GM12878 (cell line): ENCODE measurements at regions not wholly inside any gene's neighbourhood (a gene's known extent, or its start where the extent isn't known, plus 50 kb on each side); places are given as distances from the start of the nearest gene placed in this dataset.

Experiments
- ATAC-seq: fragments of 200-7000 bp; cut with Tn5 transposase; 3 replicates; pipeline ENCODE4 v1.9.1; 2020; ENCODE audit warnings: mild to moderate bottlenecking, moderate library complexity
- BruUV-seq: library from RNA; stranded (reverse); fragments of 400-500 nt; replicated peaks from 2 replicates; lab custom pipeline; 2021; lab: Mats Ljungman, UMichigan
- CTCF ChIA-PET: fragments of 300-600 bp; sonication (Branson Sonifier 250); formaldehyde crosslinking; extraction: SDS; loops from one replicate; lab custom pipeline; 2021; ENCODE audit warnings: inconsistent platforms; lab: Yijun Ruan, JAX
- POLR2A ChIA-PET: fragments of 350-600 bp; formaldehyde crosslinking; extraction: SDS; loops from one replicate; lab custom pipeline; 2021; ENCODE audit warnings: inconsistent platforms; lab: Charles Lee
- RAD21 ChIA-PET: fragments of 300-600 bp; sonication (Branson Sonifier 250); formaldehyde crosslinking; loops from one replicate; lab custom pipeline; 2023; ENCODE audit warnings: antibody characterized with exemption; ENCODE audit not compliant: unreplicated experiment; lab: Charles Lee
- SMC1A ChIA-PET: fragments of 300-600 bp; sonication (Branson Sonifier 250); formaldehyde crosslinking; loops from one replicate; lab custom pipeline; 2023; ENCODE audit not compliant: unreplicated experiment, uncharacterized antibody; lab: Charles Lee
- DNase-seq: peaks from one replicate; pipeline ENCODE4 v3.0.0-alpha.2; 2011; ENCODE audit warnings: low read depth, low spot score
- FAIRE-seq: peaks from 3 replicates; lab custom pipeline; 2011; peaks lifted over from hg19 to GRCh38; lab: Jason Lieb, UNC
- H2AFZ ChIP-seq: 2 replicates; pipeline ENCODE4 v1.6.0; 2011; ENCODE audit warnings: low read depth, low read length, control low read depth; ENCODE audit not compliant: control insufficient read depth
- H3K27ac ChIP-seq: 2 replicates; pipeline ENCODE4 v1.5.1; 2011; ENCODE audit warnings: control low read depth; ENCODE audit not compliant: control insufficient read depth, insufficient read depth
- H3K27me3 ChIP-seq, 2 experiments: replicated peaks in 1 of 2; 2 replicates each; pipeline versions ENCODE4 v1.6.0 to v1.6.1; 2011; ENCODE audit warnings: low read length in 1 of 2; ENCODE audit not compliant: control insufficient read depth in 2 of 2, insufficient read depth in 2 of 2
- H3K36me3 ChIP-seq, 2 experiments: 2 replicates each; pipeline ENCODE4 v1.5.1; 2011; ENCODE audit warnings: low read length in 1 of 2; ENCODE audit not compliant: control insufficient read depth in 2 of 2, insufficient read depth in 2 of 2
- H3K4me1 ChIP-seq: 2 replicates; pipeline ENCODE4 v1.6.1; 2011; ENCODE audit warnings: mild to moderate bottlenecking, low read length, moderate library complexity, mixed read lengths; ENCODE audit not compliant: control insufficient read depth, insufficient read depth
- H3K4me2 ChIP-seq: 2 replicates; pipeline ENCODE4 v1.6.0; 2011; ENCODE audit warnings: control low read depth; ENCODE audit not compliant: control insufficient read depth, insufficient read depth
- H3K4me3 ChIP-seq: fragments of 200-600 bp; sonication (generic); 2 replicates; pipeline ENCODE4 v1.5.1; 2016
- H3K79me2 ChIP-seq: 2 replicates; pipeline ENCODE4 v1.6.0; 2011; ENCODE audit warnings: low read length; ENCODE audit not compliant: control insufficient read depth, insufficient read depth
- H3K9ac ChIP-seq: 2 replicates; pipeline ENCODE4 v1.8.0; 2011; ENCODE audit warnings: low read length, control low read depth, mixed read lengths; ENCODE audit not compliant: control insufficient read depth, insufficient read depth
- H3K9me3 ChIP-seq: replicated peaks from 3 replicates; pipeline ENCODE4 v1.5.1; 2011; ENCODE audit warnings: mild to moderate bottlenecking, low read length; ENCODE audit not compliant: control insufficient read depth, insufficient read depth
- H4K20me1 ChIP-seq: 2 replicates; pipeline ENCODE4 v1.6.0; 2011; ENCODE audit not compliant: control insufficient read depth, insufficient read depth
- E2F4 ChIP-seq: IDR thresholded peaks from 2 replicates; pipeline ENCODE4 v1.6.1; 2012; ENCODE audit warnings: low read depth, low read length, improper control_type of control experiment
- IKZF2 ChIP-seq, 2 experiments: fragments of 450-650 bp; IDR thresholded peaks; 2 replicates each; pipeline ENCODE4 v1.6.1; 2017; ENCODE audit warnings: mild to moderate bottlenecking in 2 of 2, moderate library complexity in 2 of 2
- JUNB ChIP-seq: IDR thresholded peaks from 2 replicates; pipeline ENCODE4 v1.6.1; 2016; ENCODE audit warnings: antibody characterized with exemption, mild to moderate bottlenecking
- NR2F1 ChIP-seq: fragments of 450-650 bp; conservative IDR thresholded peaks from 2 replicates; pipeline ENCODE4 v1.6.1; 2017; ENCODE audit warnings: mild to moderate bottlenecking
- RUNX3 ChIP-seq: IDR thresholded peaks from 2 replicates; pipeline ENCODE4 v1.6.1; 2012; ENCODE audit warnings: low read length, inconsistent platforms
- USF2 ChIP-seq: IDR thresholded peaks from 2 replicates; pipeline ENCODE4 v1.6.1; 2011; ENCODE audit warnings: low read depth, low read length, improper control_type of control experiment, borderline replicate concordance
- YY1 ChIP-seq: IDR thresholded peaks from 2 replicates; pipeline ENCODE4 v1.6.1; 2011; ENCODE audit warnings: low read depth, mild to moderate bottlenecking, low read length
- ZNF217 ChIP-seq: fragments of 450-650 bp; IDR thresholded peaks from 2 replicates; pipeline ENCODE4 v1.6.1; 2017; ENCODE audit warnings: antibody characterized with exemption, mild to moderate bottlenecking
- WGBS: methylation state at CpG from one replicate; pipeline ENCODE4 v1.1.6; 2016; ENCODE audit warnings: low lambda C conversion rate; ENCODE audit not compliant: insufficient replicate concordance, insufficient coverage; ENCODE audit errors: missing lambda C conversion rate; 5-methylcytosine and 5-hydroxymethylcytosine counted together
- in situ Hi-C: fragments of 300-500 bp; cut with MboI; formaldehyde crosslinking; loops from 9 replicates; pipeline ENCODE4 v1.14.3; 2018; ENCODE audit warnings: mixed read lengths
- intact Hi-C: fragments of 100-400 bp; cut with micrococcal nuclease; formaldehyde crosslinking; loops from one replicate; pipeline ENCODE4 v1.14.2; 2022; ENCODE audit not compliant: unreplicated experiment

GRCh38 chr16:72482695-72483094 is 310.7 kb upstream of the PMFBP1 start:
- intact Hi-C loops (no loop called here), in situ Hi-C loops (no loop called here)
- H3K4me3 ChIP-seq, result no peak overlapping the region
- ATAC-seq (peak; percentile 61), FAIRE-seq (peak; percentile 97), DNase-seq (no peak)
- ChIA-PET SMC1A (interaction anchor here (1.1 to 1.4 kb wide), 2 partner anchors 10 to 11 kb away, joined by 3 read pairs; no protein-coding TSS in a partner anchor), RAD21 (no interaction called here), CTCF (no interaction called here), POLR2A (no interaction called here)
- H3K36me3 ChIP-seq, result no peaks in the 10 kb centered on the region
- peaks cover 7% of the 10 kb centered on the region; the same call in 1 of the 2 replicates for H3K4me1 ChIP-seq
- WGBS, result 0% methylated on average over 3 of the region's 3 CpGs
- H3K27ac ChIP-seq, result no peak overlapping the region
- no peaks in the 10 kb centered on the region for H3K79me2 ChIP-seq
- TF ChIP-seq YY1, result peak; percentile 18; the same call in 1 of the 2 replicates
- 0 out of 2 replicates have a peak, but pooled peaks have one; percentile 10 for TF ChIP-seq JUNB
- no peak for TF ChIP-seq ZNF217
- TF ChIP-seq RUNX3, result peak; percentile 60
- TF ChIP-seq USF2, result no peak
- TF ChIP-seq NR2F1, result peak; percentile 49; the same call in 1 of the 2 replicates
- TF ChIP-seq IKZF2 (IDR thresholded peaks at IDR 0.05), result 0 out of 4 replicates have a peak, but pooled peaks of 1 of the 2 experiments have one; percentile 10
- no peak for TF ChIP-seq E2F4
- H3K9me3 ChIP-seq, result no peaks in the 10 kb centered on the region
- H3K9ac ChIP-seq, result no peak overlapping the region
- BruUV-seq, result no TSS peak
- no peaks in the 10 kb centered on the region for H4K20me1 ChIP-seq
- H3K4me2 ChIP-seq, result peak overlapping the region; percentile 23; the same call in 1 of the 2 replicates
- no peaks in the 10 kb centered on the region for H3K27me3 ChIP-seq
- H2AFZ ChIP-seq, result no peak overlapping the region
